BE2C (cell line): ENCODE measurements at regions not wholly inside any gene's neighbourhood (a gene's known extent, or its start where the extent isn't known, plus 50 kb on each side); places are given as distances from the start of the nearest gene placed in this dataset.
"Not testable (repeated sequence)": the region's sequence is repeated elsewhere in the genome, so short reads cannot be mapped to it uniquely, and the experiment has no call there.

Experiments used
- DNase-seq: peaks from one replicate; pipeline ENCODE4 v3.0.0-alpha.2; 2020
- H3K27me3 ChIP-seq: fragments of 250-450 bp; sonication (Bioruptor Pico); 2 replicates; pipeline ENCODE4 v1.5.1; 2020; ENCODE audit warnings: mild to moderate bottlenecking
- H3K36me3 ChIP-seq: fragments of 250-450 bp; sonication (Bioruptor Pico); 2 replicates; pipeline ENCODE4 v1.5.1; 2020; ENCODE audit warnings: mild to moderate bottlenecking
- H3K4me1 ChIP-seq: fragments of 250-450 bp; sonication (Bioruptor Pico); 2 replicates; pipeline ENCODE4 v1.5.1; 2020
- H3K4me3 ChIP-seq: 2 replicates; pipeline ENCODE4 v1.5.1; 2011; ENCODE audit warnings: low read depth, low read length
- H3K9me3 ChIP-seq: fragments of 250-450 bp; sonication (Bioruptor Pico); 2 replicates; pipeline ENCODE4 v1.5.1; 2020
- TF ChIP-seq, protein P1 (sequence below): IDR thresholded peaks from 2 replicates; pipeline ENCODE4 v1.5.1; 2012; ENCODE audit warnings: mild to moderate bottlenecking, low read depth, low read length

DNA sequence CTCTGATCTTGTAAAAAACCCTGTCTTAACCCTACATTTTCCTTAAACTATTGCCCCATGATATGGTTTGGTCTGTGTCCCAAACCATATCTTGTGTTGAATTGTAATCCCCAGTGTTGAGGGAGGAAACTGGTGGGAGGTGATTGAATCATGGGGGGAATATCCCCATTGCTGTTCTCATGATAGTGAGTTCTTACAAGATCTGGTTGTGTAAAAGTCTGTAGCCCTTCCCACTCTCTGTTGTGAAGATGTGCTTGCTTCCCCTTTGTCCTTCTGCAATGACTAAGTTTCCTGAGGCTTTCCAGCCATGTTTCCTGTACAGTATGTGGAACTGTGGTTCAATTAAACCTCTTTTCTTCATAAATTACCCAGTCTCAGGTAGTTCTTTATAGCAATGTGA is 881.4 kb downstream of the DIPK2A start:
- H3K36me3 ChIP-seq: no peaks in the 10 kb centered on the region

GRCh38 chr3:144854020-144854419 is 882.4 kb downstream of the DIPK2A start:
- not testable (repeated sequence) for H3K4me1 ChIP-seq, DNase-seq, H3K4me3 ChIP-seq, H3K27me3 ChIP-seq, H3K9me3 ChIP-seq, H3K36me3 ChIP-seq

More for the DNA sequence above, 881.4 kb downstream of the DIPK2A start:
- no peaks in the 10 kb centered on the region for H3K9me3 ChIP-seq
- no peaks in the 10 kb centered on the region for H3K4me1 ChIP-seq
- TF ChIP-seq, protein P1, sequence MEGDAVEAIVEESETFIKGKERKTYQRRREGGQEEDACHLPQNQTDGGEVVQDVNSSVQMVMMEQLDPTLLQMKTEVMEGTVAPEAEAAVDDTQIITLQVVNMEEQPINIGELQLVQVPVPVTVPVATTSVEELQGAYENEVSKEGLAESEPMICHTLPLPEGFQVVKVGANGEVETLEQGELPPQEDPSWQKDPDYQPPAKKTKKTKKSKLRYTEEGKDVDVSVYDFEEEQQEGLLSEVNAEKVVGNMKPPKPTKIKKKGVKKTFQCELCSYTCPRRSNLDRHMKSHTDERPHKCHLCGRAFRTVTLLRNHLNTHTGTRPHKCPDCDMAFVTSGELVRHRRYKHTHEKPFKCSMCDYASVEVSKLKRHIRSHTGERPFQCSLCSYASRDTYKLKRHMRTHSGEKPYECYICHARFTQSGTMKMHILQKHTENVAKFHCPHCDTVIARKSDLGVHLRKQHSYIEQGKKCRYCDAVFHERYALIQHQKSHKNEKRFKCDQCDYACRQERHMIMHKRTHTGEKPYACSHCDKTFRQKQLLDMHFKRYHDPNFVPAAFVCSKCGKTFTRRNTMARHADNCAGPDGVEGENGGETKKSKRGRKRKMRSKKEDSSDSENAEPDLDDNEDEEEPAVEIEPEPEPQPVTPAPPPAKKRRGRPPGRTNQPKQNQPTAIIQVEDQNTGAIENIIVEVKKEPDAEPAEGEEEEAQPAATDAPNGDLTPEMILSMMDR: no peak
- no peaks in the 10 kb centered on the region for H3K27me3 ChIP-seq
- DNase-seq: no peak
- no peak overlapping the region for H3K4me3 ChIP-seq

- H3K4me1 ChIP-seq: no peaks in the 10 kb centered on the region
- no peak for DNase-seq
- TF ChIP-seq, protein P1: no peak
- H3K9me3 ChIP-seq: no peaks in the 10 kb centered on the region
- H3K4me3 ChIP-seq: no peak overlapping the region
- H3K36me3 ChIP-seq: no peaks in the 10 kb centered on the region
- no peaks in the 10 kb centered on the region for H3K27me3 ChIP-seq
These were observed 887.5 kb downstream of the DIPK2A start for GRCh38 chr3:144859161-144859560.

- Histone ChIP-seq H3K27me3 (no peaks in the 10 kb centered on the region), H3K4me3 (no peak overlapping the region), H3K9me3 (no peaks in the 10 kb centered on the region), H3K36me3 (no peaks in the 10 kb centered on the region), H3K4me1 (peaks cover 5% of the 10 kb centered on the region)
- DNase-seq: no peak
- TF ChIP-seq, protein P1: no peak
These were observed 893.0 kb downstream of the DIPK2A start for GRCh38 chr3:144864646-144865045.

DNA sequence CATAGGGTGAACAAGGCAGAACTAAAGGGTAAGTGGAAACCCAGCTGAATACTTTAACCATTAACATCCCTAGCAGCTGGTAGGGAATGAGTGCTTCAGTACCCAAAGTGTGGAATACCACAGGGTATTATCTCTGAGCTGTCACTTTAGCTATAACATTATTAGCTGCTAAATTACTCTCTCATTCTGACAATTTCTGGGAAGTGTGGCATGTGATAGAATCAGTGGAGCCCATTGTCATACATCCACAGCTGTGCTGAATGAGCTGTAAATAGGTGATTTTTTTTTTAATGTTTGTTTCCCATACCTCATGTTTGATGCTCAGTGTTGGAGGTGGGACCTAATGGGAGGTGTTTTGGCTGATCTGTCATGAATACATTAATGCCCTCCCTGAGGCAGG is 894.3 kb downstream of the DIPK2A start:
- H3K9me3 ChIP-seq: no peaks in the 10 kb centered on the region
- peaks cover 5% of the 10 kb centered on the region for H3K4me1 ChIP-seq
- H3K27me3 ChIP-seq: no peaks in the 10 kb centered on the region
- TF ChIP-seq, protein P1: no peak
- no peak for DNase-seq
- H3K4me3 ChIP-seq: no peak overlapping the region
- no peaks in the 10 kb centered on the region for H3K36me3 ChIP-seq

GRCh38 chr3:144866476-144866875 is 894.9 kb downstream of the DIPK2A start:
- Histone ChIP-seq H3K9me3 (no peaks in the 10 kb centered on the region), H3K36me3 (no peaks in the 10 kb centered on the region), H3K4me3 (no peak overlapping the region), H3K4me1 (peaks cover 5% of the 10 kb centered on the region), H3K27me3 (no peaks in the 10 kb centered on the region)
- TF ChIP-seq, protein P1: no peak
- DNase-seq: no peak

DNA sequence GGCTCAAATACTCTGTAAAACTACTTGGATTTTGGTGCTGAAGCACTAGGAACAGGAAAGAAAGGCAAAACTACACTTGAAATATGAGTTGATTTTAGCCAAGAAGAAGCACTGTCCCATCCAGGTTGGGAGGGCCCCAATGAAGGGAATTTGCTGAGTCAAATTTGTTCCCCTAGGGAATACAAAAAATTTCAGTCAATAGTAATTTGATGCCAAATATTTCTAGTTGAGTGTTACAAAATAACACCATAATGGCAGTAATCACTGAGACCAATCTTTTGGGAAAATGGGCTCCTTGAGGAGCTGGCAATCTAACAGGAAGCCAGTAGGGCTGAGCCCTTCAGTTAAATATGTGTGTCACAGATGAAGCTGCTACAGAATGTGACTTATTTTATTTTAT is 896.9 kb downstream of the DIPK2A start:
- Histone ChIP-seq H3K36me3 (no peaks in the 10 kb centered on the region), H3K9me3 (no peaks in the 10 kb centered on the region), H3K4me3 (no peak overlapping the region), H3K27me3 (no peaks in the 10 kb centered on the region), H3K4me1 (peaks cover 5% of the 10 kb centered on the region)
- no peak for DNase-seq
- TF ChIP-seq, protein P1: no peak
